ENCODE measurements at regions not wholly inside any gene's neighbourhood (a gene's known extent, or its start where the extent isn't known, plus 50 kb on each side); places are given as distances from the start of the nearest gene placed in this dataset.
"Not testable (repeated sequence)": the region's sequence is repeated elsewhere in the genome, so short reads cannot be mapped to it uniquely, and the experiment has no call there.

DNA sequence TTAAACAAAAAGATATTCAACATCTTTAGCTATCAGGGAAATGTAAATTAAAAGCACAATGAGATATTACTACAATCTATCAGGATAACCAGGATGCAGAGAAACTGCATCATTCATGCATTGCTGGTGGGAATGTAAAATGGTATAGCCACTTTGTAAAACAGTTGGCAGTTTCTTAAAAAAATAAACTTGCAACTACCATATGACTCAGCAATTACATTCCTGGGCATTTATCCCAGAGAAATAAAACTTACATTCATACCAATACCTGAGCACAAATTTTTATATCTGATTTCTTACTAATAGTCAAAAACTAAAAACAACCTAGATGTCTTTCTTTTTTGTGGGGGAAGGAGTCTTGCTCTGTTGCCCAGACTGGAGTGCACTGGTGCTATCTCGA is 190.3 kb upstream of the TAB2 start:
- DNase-seq (ENCODE audit: low read depth): no peak

DNA sequence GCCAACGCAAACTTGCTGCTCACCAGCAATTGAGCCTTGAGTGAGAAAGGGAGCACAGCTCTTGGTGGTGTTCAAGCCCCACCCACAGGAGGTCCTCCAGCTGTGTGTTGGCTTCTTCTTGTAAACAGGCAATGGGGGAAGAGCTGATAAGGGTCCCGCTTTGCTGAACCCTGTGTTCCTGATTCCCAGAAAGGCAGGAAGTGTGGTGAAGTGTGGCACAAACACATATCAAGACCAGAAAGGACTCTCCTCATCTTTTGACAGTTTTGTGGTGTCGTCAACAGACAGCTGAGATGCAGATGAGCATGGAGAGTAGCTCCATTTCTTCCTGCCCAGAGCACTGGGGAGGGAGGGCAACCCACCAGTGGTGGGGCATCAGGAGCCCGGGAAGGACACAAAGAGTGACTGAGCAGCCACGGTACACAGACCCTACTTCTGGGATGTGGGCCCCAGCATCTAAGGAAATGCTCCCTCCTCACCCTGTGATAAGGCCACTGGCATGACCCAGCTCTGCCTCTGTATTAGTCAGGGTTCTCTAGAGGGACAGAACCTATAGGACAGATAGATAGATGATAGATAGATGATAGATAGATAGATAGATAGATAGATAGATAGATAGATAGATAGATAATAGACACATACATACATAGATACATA is 188.9 kb upstream of the TAB2 start:
- no peak for DNase-seq (ENCODE audit: low read depth)

DNA sequence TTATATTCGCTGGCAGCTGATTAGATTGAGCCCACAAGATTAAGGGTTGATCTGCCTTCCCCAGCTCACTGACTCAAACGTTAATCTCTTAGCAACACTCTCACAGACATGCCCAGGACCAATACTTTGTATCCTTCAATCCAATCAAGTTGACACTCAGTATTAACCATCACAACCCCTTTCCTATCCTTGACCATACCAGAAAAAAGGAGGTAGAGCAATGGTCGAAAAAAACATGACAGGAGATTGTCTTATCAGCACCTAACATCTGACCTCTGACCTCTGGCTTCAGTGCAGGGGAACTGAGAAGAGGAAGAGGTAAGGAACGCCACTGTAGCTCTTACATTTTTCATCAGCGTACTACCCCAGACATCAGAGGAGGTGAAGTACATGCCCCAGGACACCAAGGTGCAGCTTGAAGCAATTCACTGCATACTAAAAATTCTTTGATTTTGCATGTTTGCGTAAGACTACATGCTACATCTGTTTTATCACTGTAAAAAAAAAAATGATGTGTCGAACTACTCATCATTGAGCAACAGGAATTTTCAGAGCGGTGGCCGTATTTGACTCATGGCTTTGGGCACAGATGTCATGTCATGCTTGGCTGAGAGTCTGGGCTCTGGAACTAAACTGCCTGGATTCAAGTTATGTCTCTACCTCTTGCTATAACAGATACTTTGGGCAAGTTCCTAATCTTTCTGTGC is 188.0 kb upstream of the TAB2 start:
- DNase-seq (ENCODE audit: low read depth): no peak

DNA sequence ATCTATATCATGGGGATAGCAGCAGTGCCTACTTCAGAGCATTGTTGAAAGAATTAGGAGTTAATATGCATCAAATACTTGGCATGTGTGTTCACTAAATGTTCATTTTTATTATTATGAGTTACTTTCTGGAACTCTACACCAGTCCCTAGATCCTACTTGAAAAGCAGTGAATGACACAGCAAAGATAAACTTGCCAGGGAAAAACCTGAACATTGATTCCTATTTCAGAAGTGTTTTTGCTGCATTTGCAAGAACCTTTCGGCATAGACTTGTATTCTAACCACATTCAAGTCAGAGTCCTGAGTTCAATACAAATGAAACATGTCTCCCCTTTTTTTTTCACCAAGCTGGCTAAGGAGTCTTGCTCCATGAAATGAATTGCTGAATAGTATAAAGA is 187.4 kb upstream of the TAB2 start:
- DNase-seq (ENCODE audit: low read depth): no peak

DNA sequence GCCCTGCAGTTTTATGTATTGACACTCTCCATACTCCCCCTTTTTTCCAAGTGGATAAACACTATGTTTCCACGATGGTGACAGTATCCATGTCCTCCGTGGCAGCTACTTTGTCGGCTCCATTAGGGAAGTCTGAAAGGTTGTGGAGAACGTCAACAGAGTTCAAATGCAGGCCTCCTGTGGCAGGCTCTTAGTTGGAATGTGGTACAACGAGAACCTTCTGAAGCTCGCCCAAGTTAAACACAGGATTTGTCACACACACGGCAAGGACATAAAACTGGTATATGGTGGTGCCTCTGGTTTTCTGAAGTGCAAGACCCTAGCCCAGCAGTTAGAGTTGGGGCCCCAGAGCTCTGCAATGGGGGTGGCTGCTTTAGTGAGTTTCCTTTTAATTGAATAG is 187.0 kb upstream of the TAB2 start:
- no peak for DNase-seq (ENCODE audit: low read depth)

DNA sequence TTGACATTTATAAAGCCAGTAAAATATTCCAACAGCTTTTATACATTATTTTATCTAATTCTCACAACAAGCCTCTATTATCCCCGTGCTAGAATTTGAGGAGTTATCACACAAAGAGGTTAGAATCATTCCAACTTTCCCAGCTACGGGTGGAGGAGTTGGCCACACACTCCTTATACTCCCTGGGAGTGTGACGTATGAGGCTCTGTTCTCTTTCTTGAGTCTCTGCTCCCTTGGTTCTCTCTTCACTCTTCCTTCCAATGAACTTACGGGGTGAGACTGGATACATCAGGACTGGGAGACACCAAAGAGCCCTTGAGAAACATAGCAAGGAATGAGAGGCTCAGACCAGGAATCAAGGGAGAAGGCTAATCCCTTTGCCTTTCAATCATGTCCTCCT is 185.6 kb upstream of the TAB2 start:
- DNase-seq (ENCODE audit: low read depth): no peak

DNA sequence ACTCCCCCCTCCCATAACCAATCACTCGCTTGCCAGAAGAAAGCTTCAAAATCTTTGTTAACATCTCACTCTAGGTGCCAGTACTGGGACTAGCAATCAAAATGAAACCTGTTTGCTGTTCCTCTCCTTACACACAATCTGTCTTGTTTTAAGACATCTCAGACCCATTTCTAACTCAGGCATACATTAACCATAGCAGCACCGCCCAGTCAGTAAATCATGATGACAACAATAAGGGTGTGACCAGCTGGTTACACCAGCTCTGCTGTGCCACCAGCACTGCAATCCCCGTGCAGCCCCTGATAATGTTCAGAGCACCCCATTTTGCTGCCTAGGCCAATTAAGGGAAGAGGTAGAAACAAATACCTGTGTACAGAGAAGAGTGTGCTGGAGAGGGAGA is 185.2 kb upstream of the TAB2 start:
- DNase-seq (ENCODE audit: low read depth): no peak

DNA sequence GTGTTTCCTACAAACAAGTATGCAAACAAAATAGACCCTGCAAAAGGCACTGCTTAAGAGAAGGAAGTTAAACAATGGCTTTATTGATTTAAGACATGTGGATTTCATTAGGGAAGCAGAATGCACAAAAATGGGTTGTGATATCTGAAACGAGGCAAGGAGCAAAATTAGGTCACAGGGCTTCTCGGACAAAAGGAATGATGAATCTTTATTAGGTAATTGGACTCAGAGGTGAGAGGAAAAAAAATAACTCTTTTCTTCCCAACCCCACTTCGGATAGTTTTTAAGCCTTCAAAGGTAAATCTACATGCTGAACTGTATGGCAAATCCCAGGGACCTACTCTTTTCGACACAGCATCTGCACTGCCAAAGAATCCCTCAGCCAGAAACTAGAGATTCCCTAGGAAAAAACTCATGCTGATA is 183.0 kb upstream of the TAB2 start:
- no peak for DNase-seq (ENCODE audit: low read depth)

DNA sequence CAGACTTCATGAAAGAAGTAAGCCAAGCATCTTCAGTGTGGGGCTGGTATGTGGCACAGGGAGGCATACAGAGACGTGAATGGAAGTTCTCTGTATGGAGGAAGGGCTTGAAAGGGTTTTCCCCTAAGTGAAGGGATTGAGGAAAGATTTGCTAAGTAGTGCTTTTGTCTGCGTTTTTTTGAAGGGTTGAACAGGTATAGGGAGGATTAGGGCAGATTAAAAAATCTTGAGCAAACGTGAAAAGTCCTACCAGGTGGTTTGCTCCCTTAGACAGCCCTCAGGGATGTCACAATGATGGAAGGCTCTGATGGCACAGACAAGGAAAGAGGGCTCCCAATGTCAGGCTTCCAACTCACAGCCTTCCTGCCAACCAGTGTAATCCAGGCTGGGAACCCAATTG is 181.7 kb upstream of the TAB2 start:
- DNase-seq (ENCODE audit: low read depth): no peak

DNA sequence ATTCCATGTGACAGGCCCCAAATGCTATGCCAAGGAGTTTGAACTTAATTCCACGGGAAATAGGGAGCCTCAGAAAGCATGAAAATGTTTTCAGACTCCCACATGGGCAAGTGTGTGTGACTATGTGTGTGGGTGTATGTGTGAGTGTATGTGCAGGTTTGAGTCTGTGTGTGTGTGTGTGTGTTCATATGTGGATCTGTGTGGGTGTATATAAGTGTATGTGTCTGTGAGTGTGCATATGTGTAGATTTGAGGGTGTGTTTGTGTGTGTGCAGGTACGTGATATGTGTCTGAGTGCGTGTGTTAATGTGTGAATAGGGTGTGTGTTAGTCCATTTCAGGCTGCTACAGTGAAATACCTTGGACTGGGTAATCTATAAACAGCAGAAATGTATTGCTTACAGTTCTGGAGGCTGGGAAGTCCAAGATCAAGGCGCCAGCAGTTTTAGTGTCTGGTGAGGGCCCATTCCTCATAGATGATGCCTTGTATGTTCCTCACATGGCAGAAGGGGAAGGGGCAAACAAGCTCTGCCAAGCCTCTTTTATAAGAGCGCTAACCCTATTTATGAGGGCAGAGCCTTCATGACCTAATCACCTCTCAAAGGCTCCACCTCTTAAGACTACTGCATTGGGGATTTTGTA is 181.1 kb upstream of the TAB2 start:
- DNase-seq (ENCODE audit: low read depth): no peak

DNA sequence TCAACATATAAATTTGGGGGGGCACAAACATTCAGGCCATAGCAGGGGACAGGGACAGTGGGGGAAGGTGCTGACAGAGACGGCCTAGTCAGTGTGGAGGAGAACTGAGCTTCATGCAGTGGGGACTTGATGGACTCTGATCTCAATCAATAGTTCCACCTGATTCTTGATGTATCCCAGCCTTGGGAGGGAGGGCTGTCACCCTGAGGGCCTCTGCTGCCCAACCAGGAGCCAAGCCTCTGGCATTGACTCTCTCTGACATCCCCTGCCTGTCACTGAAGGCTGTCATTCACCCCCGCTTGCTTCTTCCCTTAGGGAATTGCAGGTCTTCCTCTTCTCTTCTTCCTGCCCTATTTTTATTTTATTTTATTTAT is 180.6 kb upstream of the TAB2 start:
- DNase-seq (ENCODE audit: low read depth): no peak

DNA sequence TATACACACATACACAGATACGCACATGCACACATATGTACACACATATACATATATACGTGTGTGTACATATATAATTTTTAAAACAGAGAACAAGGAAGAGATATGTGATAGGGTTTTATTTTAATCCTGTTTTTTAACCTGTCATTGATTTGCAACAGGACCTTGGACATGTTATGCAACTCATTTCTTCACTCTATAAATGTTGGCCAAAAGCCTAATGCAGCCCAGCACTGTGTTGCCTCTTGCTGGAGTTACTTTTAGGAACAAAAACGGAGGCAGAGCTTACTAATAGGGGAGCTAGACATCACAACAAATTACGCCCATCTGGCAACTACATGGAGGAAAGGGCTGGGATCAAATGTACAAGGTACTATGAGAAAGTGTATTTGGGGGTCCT is 179.9 kb upstream of the TAB2 start:
- no peak for DNase-seq (ENCODE audit: low read depth)

DNA sequence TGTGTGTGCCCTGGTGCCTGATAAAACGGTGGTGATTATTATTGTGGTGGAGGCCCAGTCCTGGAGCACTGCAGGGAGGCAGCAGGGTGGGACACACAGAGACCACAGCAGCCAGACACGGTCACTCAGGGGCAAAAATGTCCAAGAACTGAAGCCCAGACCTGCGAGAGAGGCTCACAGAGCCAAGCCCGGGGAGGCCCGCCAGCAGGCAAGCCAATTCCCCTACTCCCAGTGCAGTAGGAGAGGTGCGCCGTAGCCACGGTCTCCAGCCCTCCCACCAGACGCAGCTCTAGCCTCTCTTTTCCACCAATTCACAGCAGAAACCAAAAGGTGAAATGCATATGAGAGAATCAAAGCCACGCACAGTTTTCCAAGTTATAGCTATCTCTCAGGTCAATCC is 179.4 kb upstream of the TAB2 start:
- DNase-seq (ENCODE audit: low read depth): no peak

DNA sequence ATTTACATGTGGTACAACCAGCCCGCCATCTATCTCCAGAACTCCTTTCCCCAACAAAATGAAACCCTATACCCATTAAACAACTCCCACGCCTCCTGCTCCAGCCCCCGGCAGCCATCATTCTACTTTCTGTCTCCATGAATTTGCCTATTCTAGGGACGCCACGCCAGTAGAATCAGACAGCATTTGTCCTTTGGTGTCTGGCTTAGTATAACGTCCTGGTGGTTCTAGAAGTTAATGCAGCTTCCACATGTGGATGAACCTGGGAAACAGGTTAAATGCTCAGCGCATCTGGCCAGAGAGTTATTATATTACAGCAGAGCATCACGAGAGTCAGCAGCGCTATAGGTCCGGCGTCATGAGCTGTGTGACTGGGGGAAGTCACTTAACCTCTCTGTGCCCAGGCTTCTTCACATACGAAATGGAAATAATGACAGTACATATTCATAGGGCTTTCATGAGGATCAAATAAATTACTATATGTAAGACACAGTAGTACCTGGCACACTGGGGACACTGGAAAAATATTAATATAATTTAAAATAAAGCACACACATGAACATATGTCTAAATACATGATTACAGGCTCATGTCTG is 178.7 kb upstream of the TAB2 start:
- no peak for DNase-seq (ENCODE audit: low read depth)

DNA sequence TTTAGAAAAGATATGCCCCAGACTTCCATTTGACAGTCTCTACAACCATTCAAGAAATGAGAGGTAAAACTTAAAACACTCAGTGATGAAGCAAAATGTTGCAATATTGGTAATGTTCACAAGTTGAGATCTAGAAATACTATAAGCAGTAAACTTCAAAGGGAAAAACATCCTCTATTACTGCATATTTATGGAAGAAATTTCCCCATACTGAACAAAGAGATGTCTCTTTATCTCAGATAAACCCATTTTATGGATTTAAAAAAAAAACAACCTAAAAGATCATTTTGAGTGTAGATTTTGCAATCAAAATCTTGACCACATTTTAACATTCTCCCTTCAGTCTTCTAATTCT is 177.8 kb upstream of the TAB2 start:
- no peak for DNase-seq (ENCODE audit: low read depth)

DNA sequence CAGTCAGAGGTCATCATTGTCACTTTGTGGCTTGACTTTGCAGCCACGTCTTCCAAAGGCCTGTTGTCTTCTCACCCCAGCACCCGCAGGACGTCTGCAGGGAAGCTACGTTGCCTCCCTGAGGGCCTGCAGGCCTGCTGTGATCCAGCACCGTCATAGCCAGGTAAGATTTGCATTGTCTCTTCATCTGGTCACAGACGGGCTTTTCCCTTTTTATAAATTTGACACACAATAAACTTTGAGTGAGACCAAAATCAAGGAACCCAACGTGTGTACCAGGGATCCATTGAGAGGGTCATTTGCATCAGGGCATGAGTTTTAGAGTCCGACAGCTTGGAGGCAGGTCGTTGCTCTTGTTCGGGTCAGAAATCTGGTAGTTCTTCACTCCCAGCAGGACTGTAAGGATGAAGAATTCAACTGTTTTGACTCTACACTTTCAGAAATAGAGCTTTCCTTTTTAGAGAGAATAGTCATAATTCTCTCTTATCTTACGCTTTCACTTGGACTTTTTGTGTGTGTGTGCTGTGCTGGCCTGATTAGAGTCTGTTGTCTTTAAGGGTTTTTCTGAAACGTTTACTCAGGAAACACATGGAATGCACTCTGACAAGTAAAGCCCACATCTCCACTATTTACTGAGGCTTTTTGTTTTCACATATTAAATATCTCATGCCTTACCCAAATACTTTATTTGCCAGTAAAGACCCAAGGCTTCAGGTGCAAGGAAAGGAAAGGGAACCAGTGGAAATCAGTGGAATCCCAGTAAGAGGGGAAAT is 177.2 kb upstream of the TAB2 start:
- peak; percentile 33 for DNase-seq (ENCODE audit: low read depth)

DNA sequence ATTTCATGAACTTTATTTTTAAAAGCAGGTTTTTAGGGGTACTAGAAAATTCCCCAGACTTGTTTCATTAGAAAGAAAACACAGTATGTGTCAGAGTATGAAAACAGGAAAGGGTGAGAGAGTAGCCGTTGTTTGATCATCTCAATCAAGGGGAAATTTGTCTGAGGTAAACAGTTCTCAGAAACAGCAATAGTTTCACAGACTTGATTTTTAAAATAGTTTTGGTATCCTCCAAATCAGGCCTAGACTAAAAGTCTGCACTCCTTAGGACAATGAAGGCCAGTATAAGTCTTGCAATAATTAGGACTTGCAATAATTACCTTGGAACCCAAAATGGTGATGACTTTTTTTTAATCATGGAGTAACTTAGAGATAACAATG is 176.6 kb upstream of the TAB2 start:
- DNase-seq (ENCODE audit: low read depth): no peak

DNA sequence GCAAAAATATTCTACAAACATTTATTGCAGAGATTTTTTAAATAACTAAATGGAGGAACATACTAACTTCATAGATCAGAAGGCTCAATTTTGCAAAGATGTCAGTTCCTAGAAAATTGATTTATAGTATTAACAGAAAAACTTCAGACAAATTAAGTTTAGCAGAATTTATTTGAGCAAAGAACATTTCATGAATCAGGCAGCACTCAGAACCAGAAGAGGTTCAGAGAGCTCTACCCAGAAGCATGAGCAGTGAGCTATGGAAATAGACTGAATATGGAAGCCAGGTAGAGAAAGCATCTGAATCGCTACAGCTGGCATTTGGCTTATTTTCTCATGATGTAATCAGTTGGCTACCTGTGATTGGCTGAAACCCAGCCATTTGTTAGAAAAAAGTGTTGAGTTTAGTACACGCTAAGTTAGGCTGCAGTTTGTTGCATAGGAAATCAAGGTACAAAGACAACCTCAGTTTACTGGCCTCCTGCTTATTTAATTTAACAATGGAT is 174.5 kb upstream of the TAB2 start:
- no peak for DNase-seq (ENCODE audit: low read depth)

DNA sequence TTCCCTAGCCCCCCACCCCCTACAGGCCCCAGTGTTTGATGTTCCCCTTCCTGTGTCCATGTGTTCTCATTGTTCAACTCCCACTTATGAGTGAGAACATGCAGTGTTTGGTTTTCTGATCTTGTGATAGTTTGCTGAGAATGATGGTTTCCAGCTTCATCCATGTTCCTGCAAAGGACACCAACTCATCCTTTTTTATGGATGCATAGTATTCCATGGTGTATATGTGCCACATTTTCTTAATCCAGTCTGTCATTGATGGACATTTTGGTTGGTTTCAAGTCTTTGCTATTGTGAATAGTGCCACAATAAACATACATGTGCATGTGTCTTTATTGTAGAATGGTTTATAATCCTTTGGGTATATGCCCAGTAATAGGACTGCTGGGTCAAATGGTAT is 171.7 kb upstream of the TAB2 start:
- DNase-seq (ENCODE audit: low read depth): not testable (repeated sequence)

DNA sequence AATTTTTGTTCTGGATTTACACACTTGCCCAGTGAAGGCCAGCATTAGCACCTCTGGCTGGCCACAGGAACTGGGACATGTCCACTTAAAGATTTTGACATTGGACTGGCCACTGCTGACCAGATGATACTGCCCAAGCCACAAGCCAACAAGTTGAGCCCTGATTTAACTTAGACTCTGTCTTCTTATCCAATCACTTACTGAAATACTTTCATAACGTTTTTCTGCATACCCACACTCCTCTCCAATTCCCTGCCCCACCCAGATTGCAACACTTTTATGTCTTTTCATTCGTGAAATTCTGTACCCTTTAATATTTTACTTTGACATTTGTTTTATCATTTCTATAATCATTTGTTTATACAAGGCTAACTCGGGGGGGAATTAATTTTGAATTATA is 170.3 kb upstream of the TAB2 start:
- no peak for DNase-seq (ENCODE audit: low read depth)

DNA sequence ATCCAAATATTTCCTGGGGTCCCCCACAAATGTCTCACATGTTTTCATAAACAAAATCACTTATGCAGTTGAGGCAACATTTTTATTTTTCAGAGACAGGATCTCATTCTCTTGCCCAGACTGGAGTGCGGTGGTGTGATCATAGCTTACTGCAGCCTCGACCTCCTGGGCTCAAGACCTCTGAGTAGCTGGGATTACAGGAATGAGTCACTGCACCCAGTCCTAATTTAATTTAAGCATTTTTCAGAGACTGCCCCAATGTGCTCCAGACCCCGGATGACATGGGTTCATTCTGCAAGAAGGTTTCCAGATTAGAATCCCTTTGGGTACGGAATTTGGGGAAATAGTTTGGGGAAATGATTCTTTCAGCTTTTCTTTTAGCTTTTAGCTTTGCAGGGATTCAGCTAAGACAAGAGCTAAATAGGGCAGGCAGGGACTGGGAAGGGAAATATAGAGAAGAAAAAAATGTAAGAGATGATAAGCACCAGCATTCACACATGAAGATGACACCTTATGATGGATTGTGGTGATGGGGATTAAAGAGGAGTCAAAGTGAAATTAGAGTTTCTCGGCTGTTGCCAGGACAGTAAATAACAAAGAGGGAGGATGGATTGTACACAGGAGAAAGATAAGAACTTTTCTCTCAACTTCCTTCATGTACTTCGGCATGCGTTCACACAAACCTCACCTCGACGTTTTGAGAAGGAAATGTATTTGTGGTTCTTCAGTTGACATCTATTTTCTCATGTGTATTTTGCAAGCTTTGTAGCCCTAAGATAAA is 169.4 kb upstream of the TAB2 start:
- no peak for DNase-seq (ENCODE audit: low read depth)

DNA sequence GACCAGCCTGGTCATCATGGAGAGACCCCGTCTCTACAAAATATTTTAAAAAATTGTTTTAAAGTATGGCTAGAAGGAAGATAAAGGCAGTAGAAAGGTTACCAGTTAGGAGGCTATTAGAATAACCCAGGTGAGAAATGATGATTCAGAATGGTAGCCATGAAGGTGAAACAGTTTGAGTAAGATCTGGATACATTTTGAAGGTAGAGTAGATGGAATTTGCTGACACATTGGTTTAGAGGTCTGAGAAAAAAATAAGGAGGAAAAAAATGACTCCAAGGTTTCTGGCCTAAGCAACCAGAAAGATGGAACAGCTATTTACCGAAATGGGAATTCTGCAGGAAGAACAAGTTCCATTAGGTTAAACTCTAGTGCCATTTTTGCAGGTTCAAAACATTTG is 167.9 kb upstream of the TAB2 start:
- DNase-seq (ENCODE audit: low read depth): no peak
